HepG2 (cell line): ENCODE measurements at regions not wholly inside any gene's neighbourhood (a gene's known extent, or its start where the extent isn't known, plus 50 kb on each side); places are given as distances from the start of the nearest gene placed in this dataset.

ENCODE experiments used
- ATAC-seq: fragments of 200-7000 bp; cut with Tn5 transposase; 3 replicates; pipeline ENCODE4 v1.9.1; 2020; ENCODE audit warnings: mild to moderate bottlenecking, moderate library complexity
- BruUV-seq: library from RNA; stranded (reverse); fragments of 400-500 nt; replicated peaks from 2 replicates; lab custom pipeline; 2021; lab: Mats Ljungman, UMichigan
- CTCF ChIA-PET: fragments of 300-600 bp; formaldehyde crosslinking; extraction: SDS; loops from one replicate; lab custom pipeline; 2021; ENCODE audit warnings: low total read pairs, inconsistent platforms, low intra/inter-chr PET ratio; lab: Yijun Ruan, JAX
- POLR2A ChIA-PET: fragments of 350-600 bp; sonication (Branson Sonifier 250); formaldehyde crosslinking; loops from one replicate; lab custom pipeline; 2020; ENCODE audit warnings: antibody characterized with exemption, inconsistent platforms; lab: Yijun Ruan, JAX
- DNase-seq: peaks from one replicate; pipeline ENCODE4 v3.0.0-alpha.2; 2015; ENCODE audit warnings: low spot score
- FAIRE-seq: peaks from 3 replicates; lab custom pipeline; 2011; peaks lifted over from hg19 to GRCh38; lab: Jason Lieb, UNC
- H2AFZ ChIP-seq: one replicate; pipeline ENCODE4 v1.6.1; 2011; ENCODE audit warnings: low read length, inconsistent platforms
- H3K27ac ChIP-seq: fragments of 300-600 bp; 3 replicates; pipeline ENCODE4 v1.8.0; 2011; ENCODE audit warnings: mixed run types, mild to moderate bottlenecking, mixed read lengths, low read length, inconsistent platforms; ENCODE audit not compliant: insufficient read depth; ENCODE audit errors: extremely low read length
- H3K27me3 ChIP-seq, 2 experiments: fragments of 200-600 bp in 1 of 2; 2 replicates in 1 of 2; 3 replicates in 1 of 2; pipeline versions ENCODE4 v1.6.0 to v1.8.0; 2011; ENCODE audit warnings: low read length in 2 of 2, mild to moderate bottlenecking in 2 of 2, moderate library complexity in 2 of 2, inconsistent platforms in 1 of 2; ENCODE audit not compliant: insufficient read depth in 2 of 2, control insufficient read depth in 1 of 2
- H3K36me3 ChIP-seq, 2 experiments: fragments of 200-600 bp in 1 of 2; replicated peaks in 1 of 2; 2 replicates in 1 of 2; 3 replicates in 1 of 2; pipeline versions ENCODE4 v1.5.1 to v1.8.0; 2011; ENCODE audit warnings: low read length in 2 of 2, inconsistent platforms in 1 of 2; ENCODE audit not compliant: insufficient read depth in 2 of 2, control insufficient read depth in 1 of 2
- H3K4me1 ChIP-seq: 2 replicates; pipeline ENCODE4 v1.5.1; 2012; ENCODE audit warnings: low read length, inconsistent platforms; ENCODE audit not compliant: insufficient read depth
- H3K4me2 ChIP-seq: 2 replicates; pipeline ENCODE4 v1.6.0; 2011; ENCODE audit warnings: low read depth, low read length, inconsistent platforms
- H3K4me3 ChIP-seq, 3 experiments: fragments of 200-600 bp in 1 of 3; sonication (generic), shearing (Covaris generic) in 1 of 3; replicated peaks in 1 of 3; 2 replicates each; pipeline ENCODE4 v1.5.1; 2011 to 2016; ENCODE audit warnings: low read length in 3 of 3, inconsistent platforms in 2 of 3, low read depth in 2 of 3, mild to moderate bottlenecking in 2 of 3, control low read depth in 1 of 3, mixed read lengths in 1 of 3; ENCODE audit not compliant: insufficient read depth in 1 of 3
- H3K79me2 ChIP-seq: one replicate; pipeline ENCODE4 v1.6.1; 2011; ENCODE audit warnings: low read length, inconsistent platforms; ENCODE audit not compliant: insufficient read depth
- H3K9ac ChIP-seq: 2 replicates; pipeline ENCODE4 v1.6.0; 2011; ENCODE audit warnings: mild to moderate bottlenecking, low read depth, low read length, inconsistent platforms; ENCODE audit not compliant: insufficient read depth
- H3K9me3 ChIP-seq: 2 replicates; pipeline ENCODE4 v1.5.1; 2012; ENCODE audit warnings: mild to moderate bottlenecking, low read length
- H4K20me1 ChIP-seq: 2 replicates; pipeline ENCODE4 v1.6.0; 2011; ENCODE audit warnings: inconsistent platforms, mild to moderate bottlenecking, low read length, moderate library complexity; ENCODE audit not compliant: insufficient read depth
- ATAD3A ChIP-seq: sonication (generic); formaldehyde crosslinking; IDR thresholded peaks from 2 replicates; pipeline ENCODE4 v1.4.0; 2020; ENCODE audit warnings: missing genetic modification reagents
- CCAR2 ChIP-seq: fragments of 200-400 bp; formaldehyde crosslinking; optimal IDR thresholded peaks from 2 replicates; pipeline ENCODE3; 2018; ENCODE audit warnings: low read depth, mild to moderate bottlenecking, low read length, moderate library complexity
- CENPT ChIP-seq: sonication (generic); formaldehyde crosslinking; IDR thresholded peaks from 2 replicates; pipeline ENCODE4 v1.8.0; 2022; ENCODE audit warnings: low read depth, mild to moderate bottlenecking, moderate library complexity, missing genetic modification reagents
- HNF1B ChIP-seq: sonication (generic); formaldehyde crosslinking; IDR thresholded peaks from 2 replicates; pipeline ENCODE4 v1.5.1; 2020; ENCODE audit warnings: mild to moderate bottlenecking, moderate library complexity, missing genetic modification reagents
- ISL2 ChIP-seq: sonication (generic); formaldehyde crosslinking; IDR thresholded peaks from 2 replicates; pipeline ENCODE4 v1.5.0; 2020; ENCODE audit warnings: missing genetic modification reagents
- MEF2D ChIP-seq: sonication (generic); formaldehyde crosslinking; IDR thresholded peaks from 2 replicates; pipeline ENCODE4 v1.5.1; 2020; ENCODE audit warnings: mild to moderate bottlenecking, missing genetic modification reagents
- MTF2 ChIP-seq: sonication (generic); formaldehyde crosslinking; IDR thresholded peaks from 2 replicates; pipeline ENCODE4 v1.5.0; 2020; ENCODE audit warnings: missing genetic modification reagents, borderline replicate concordance
- NFE2L1 ChIP-seq: sonication (generic); formaldehyde crosslinking; IDR thresholded peaks from 2 replicates; pipeline ENCODE4 v1.4.0; 2020; ENCODE audit warnings: missing genetic modification reagents, mild to moderate bottlenecking, borderline replicate concordance
- NFIB ChIP-seq: sonication (generic); formaldehyde crosslinking; IDR thresholded peaks from 2 replicates; pipeline ENCODE4 v1.9.0; 2021; ENCODE audit warnings: missing genetic modification reagents, mild to moderate bottlenecking, borderline replicate concordance
- SRSF1 ChIP-seq: fragments of 200-400 bp; formaldehyde crosslinking; optimal IDR thresholded peaks from 2 replicates; pipeline ENCODE3; 2017; ENCODE audit warnings: mild to moderate bottlenecking, low read depth, low read length, moderate library complexity
- TRIM24 ChIP-seq: sonication (generic); formaldehyde crosslinking; IDR thresholded peaks from 2 replicates; pipeline ENCODE4 v1.8.0; 2022; ENCODE audit warnings: mild to moderate bottlenecking, missing genetic modification reagents
- ZNF367 ChIP-seq: sonication (generic); formaldehyde crosslinking; IDR thresholded peaks from 2 replicates; pipeline ENCODE4 v1.4.0; 2020; ENCODE audit warnings: missing genetic modification reagents, borderline replicate concordance
- ZNF777 ChIP-seq: sonication (generic); formaldehyde crosslinking; IDR thresholded peaks from 2 replicates; pipeline ENCODE4 v1.4.0; 2020; ENCODE audit warnings: missing genetic modification reagents
- ZSCAN22 ChIP-seq: sonication (generic); formaldehyde crosslinking; IDR thresholded peaks from 2 replicates; pipeline ENCODE4 v1.4.0; 2020; ENCODE audit warnings: mild to moderate bottlenecking, missing genetic modification reagents
- ZZZ3 ChIP-seq: sonication (generic); formaldehyde crosslinking; IDR thresholded peaks from 2 replicates; pipeline ENCODE4 v1.4.0; 2020; ENCODE audit warnings: missing genetic modification reagents, mild to moderate bottlenecking, borderline replicate concordance
- WGBS: methylation state at CpG from one replicate; pipeline ENCODE4 v1.1.6; 2017; ENCODE audit warnings: low lambda C conversion rate; 5-methylcytosine and 5-hydroxymethylcytosine counted together
- in situ Hi-C: cut with HindIII; loops from 2 replicates; pipeline ENCODE4 v1.10.0; 2017; ENCODE audit warnings: low pct_unique_long_range_greater_than_20kb; ENCODE audit not compliant: extremely low pct_ligation_motif_present
- intact Hi-C: fragments of 100-400 bp; cut with micrococcal nuclease; formaldehyde crosslinking; loops from one replicate; pipeline ENCODE4 v1.10.0; 2022; ENCODE audit not compliant: unreplicated experiment
- TF ChIP-seq, protein P1 (sequence below): sonication (generic); formaldehyde crosslinking; IDR thresholded peaks from 2 replicates; pipeline ENCODE4 v1.4.0; 2020; ENCODE audit warnings: mild to moderate bottlenecking, missing genetic modification reagents
- TF ChIP-seq, protein P2 (sequence below): sonication (generic); formaldehyde crosslinking; IDR thresholded peaks from 2 replicates; pipeline ENCODE4 v1.8.0; 2022; ENCODE audit warnings: missing genetic modification reagents, mild to moderate bottlenecking, inconsistent platforms, borderline replicate concordance
- TF ChIP-seq, protein P3 (sequence below): sonication (generic); formaldehyde crosslinking; IDR thresholded peaks from 2 replicates; pipeline ENCODE4 v1.4.0; 2020; ENCODE audit warnings: missing genetic modification reagents

- TF ChIP-seq MEF2D (CRISPR knock-in tag) (no peak), NFE2L1 (CRISPR knock-in tag) (no peak), TRIM24 (CRISPR knock-in tag) (no peak), CCAR2 (no peak), CENPT (CRISPR knock-in tag) (no peak), ZNF777 (CRISPR knock-in tag) (no peak), NFIB (CRISPR knock-in tag) (no peak), ISL2 (no peak), ZZZ3 (CRISPR knock-in tag) (no peak)
- TF ChIP-seq, protein P1, sequence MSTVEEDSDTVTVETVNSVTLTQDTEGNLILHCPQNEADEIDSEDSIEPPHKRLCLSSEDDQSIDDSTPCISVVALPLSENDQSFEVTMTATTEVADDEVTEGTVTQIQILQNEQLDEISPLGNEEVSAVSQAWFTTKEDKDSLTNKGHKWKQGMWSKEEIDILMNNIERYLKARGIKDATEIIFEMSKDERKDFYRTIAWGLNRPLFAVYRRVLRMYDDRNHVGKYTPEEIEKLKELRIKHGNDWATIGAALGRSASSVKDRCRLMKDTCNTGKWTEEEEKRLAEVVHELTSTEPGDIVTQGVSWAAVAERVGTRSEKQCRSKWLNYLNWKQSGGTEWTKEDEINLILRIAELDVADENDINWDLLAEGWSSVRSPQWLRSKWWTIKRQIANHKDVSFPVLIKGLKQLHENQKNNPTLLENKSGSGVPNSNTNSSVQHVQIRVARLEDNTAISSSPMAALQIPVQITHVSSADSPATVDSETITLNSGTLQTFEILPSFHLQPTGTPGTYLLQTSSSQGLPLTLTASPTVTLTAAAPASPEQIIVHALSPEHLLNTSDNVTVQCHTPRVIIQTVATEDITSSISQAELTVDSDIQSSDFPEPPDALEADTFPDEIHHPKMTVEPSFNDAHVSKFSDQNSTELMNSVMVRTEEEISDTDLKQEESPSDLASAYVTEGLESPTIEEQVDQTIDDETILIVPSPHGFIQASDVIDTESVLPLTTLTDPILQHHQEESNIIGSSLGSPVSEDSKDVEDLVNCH (CRISPR knock-in tag): no peak
Observed at GRCh38 chr5:67259548-67260215, 63.1 kb upstream of the CD180 start (continued).

DNA sequence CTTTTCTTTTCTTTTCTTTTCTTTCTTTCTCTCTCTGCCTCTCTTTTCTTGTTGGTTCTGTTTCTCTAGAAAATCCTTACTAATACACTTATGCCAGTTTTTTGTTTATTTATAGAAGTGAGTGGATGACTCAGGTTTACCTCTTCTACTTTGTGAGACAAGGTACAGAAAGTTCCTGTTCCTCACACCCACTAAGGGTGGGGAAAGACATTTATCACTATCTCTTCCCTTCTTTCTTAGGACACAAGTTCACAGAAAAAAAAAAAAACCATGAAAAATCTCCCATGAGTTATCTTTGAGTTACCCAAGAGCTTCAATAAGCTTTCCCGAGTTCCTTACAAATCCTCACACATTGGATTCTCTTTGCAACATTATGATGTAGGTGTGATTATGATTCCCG lies 60.9 kb upstream of the CD180 start:
- no peak for FAIRE-seq
- CTCF ChIA-PET: no interaction called here
- no peaks in the 10 kb centered on the region for H3K36me3 ChIP-seq
- H2AFZ ChIP-seq: no peak overlapping the region
- no peaks in the 10 kb centered on the region for H3K4me1 ChIP-seq
- no peak overlapping the region for H3K27ac ChIP-seq
- no peak for DNase-seq
- H3K79me2 ChIP-seq: no peaks in the 10 kb centered on the region
- POLR2A ChIA-PET: no interaction called here
- BruUV-seq: no TSS peak
- no peaks in the 10 kb centered on the region; a peak in 1 of 5 replicates for H3K27me3 ChIP-seq
- no peak overlapping the region for H3K4me2 ChIP-seq
- no peak overlapping the region for H3K4me3 ChIP-seq
- intact Hi-C loops: no loop called here
- WGBS: 34% methylated on average over 2 of the region's 2 CpGs
- H3K9me3 ChIP-seq: no peaks in the 10 kb centered on the region
- ATAC-seq: no peak
- no peak overlapping the region for H3K9ac ChIP-seq
- in situ Hi-C loops: no loop called here
- no peaks in the 10 kb centered on the region for H4K20me1 ChIP-seq
- TF ChIP-seq HNF1B (CRISPR knock-in tag): no peak
- TF ChIP-seq ZNF367 (CRISPR knock-in tag): no peak
- no peak for TF ChIP-seq SRSF1
- TF ChIP-seq MTF2: no peak
- TF ChIP-seq ZSCAN22 (CRISPR knock-in tag): no peak
- TF ChIP-seq, protein P2, sequence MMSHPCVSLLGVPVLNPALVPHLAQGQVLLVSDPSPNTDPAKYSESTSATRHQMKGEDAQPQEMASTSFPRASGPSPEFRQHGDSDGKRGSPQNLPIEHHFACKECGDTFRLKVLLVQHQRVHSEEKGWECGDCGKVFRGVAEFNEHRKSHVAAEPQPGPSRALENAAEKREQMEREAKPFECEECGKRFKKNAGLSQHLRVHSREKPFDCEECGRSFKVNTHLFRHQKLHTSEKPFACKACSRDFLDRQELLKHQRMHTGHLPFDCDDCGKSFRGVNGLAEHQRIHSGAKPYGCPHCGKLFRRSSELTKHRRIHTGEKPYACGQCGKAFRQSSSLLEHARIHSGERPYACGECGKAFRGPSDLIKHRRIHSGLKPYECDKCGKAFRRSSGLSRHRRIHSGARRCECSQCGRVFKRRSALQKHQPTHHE (CRISPR knock-in tag): no peak
- TF ChIP-seq, protein P3, sequence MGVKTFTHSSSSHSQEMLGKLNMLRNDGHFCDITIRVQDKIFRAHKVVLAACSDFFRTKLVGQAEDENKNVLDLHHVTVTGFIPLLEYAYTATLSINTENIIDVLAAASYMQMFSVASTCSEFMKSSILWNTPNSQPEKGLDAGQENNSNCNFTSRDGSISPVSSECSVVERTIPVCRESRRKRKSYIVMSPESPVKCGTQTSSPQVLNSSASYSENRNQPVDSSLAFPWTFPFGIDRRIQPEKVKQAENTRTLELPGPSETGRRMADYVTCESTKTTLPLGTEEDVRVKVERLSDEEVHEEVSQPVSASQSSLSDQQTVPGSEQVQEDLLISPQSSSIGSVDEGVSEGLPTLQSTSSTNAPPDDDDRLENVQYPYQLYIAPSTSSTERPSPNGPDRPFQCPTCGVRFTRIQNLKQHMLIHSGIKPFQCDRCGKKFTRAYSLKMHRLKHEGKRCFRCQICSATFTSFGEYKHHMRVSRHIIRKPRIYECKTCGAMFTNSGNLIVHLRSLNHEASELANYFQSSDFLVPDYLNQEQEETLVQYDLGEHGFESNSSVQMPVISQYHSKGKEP (CRISPR knock-in tag): no peak
- TF ChIP-seq ATAD3A (CRISPR knock-in tag): no peak
